H1 (cell line): ENCODE measurements at regions not wholly inside any gene's neighbourhood (a gene's known extent, or its start where the extent isn't known, plus 50 kb on each side); places are given as distances from the start of the nearest gene placed in this dataset.

Experiments
- CHD1 ChIP-seq: IDR thresholded peaks from 2 replicates; pipeline ENCODE4 v1.6.1; 2012; ENCODE audit warnings: low read depth, low read length, improper control_type of control experiment
- RXRA ChIP-seq: IDR thresholded peaks from 2 replicates; pipeline ENCODE4 v1.6.1; 2011; ENCODE audit warnings: low read depth, mild to moderate bottlenecking, low read length, moderate library complexity; ENCODE audit not compliant: insufficient read depth
- SRF ChIP-seq: IDR thresholded peaks from 2 replicates; pipeline ENCODE4 v1.6.1; 2011; ENCODE audit warnings: mild to moderate bottlenecking, low read depth, low read length, moderate library complexity

GRCh38 chr11:97111559-97111958 lies 721.7 kb downstream of the JRKL start (continued):
- TF ChIP-seq CHD1 = no peak
- TF ChIP-seq RXRA = no peak
- TF ChIP-seq SRF = no peak
